GM12878 (cell line): ENCODE measurements at regions not wholly inside any gene's neighbourhood (a gene's known extent, or its start where the extent isn't known, plus 50 kb on each side); places are given as distances from the start of the nearest gene placed in this dataset.

Source experiments
- ATAC-seq: fragments of 200-7000 bp; cut with Tn5 transposase; 3 replicates; pipeline ENCODE4 v1.9.1; 2020; ENCODE audit warnings: mild to moderate bottlenecking, moderate library complexity
- BruUV-seq: library from RNA; stranded (reverse); fragments of 400-500 nt; replicated peaks from 2 replicates; lab custom pipeline; 2021; lab: Mats Ljungman, UMichigan
- CTCF ChIA-PET: fragments of 300-600 bp; sonication (Branson Sonifier 250); formaldehyde crosslinking; extraction: SDS; loops from one replicate; lab custom pipeline; 2021; ENCODE audit warnings: inconsistent platforms; lab: Yijun Ruan, JAX
- POLR2A ChIA-PET: fragments of 350-600 bp; formaldehyde crosslinking; extraction: SDS; loops from one replicate; lab custom pipeline; 2021; ENCODE audit warnings: inconsistent platforms; lab: Charles Lee
- RAD21 ChIA-PET: fragments of 300-600 bp; sonication (Branson Sonifier 250); formaldehyde crosslinking; loops from one replicate; lab custom pipeline; 2023; ENCODE audit warnings: antibody characterized with exemption; ENCODE audit not compliant: unreplicated experiment; lab: Charles Lee
- SMC1A ChIA-PET: fragments of 300-600 bp; sonication (Branson Sonifier 250); formaldehyde crosslinking; loops from one replicate; lab custom pipeline; 2023; ENCODE audit not compliant: unreplicated experiment, uncharacterized antibody; lab: Charles Lee
- DNase-seq: peaks from one replicate; pipeline ENCODE4 v3.0.0-alpha.2; 2011; ENCODE audit warnings: low read depth, low spot score
- FAIRE-seq: peaks from 3 replicates; lab custom pipeline; 2011; peaks lifted over from hg19 to GRCh38; lab: Jason Lieb, UNC
- H2AFZ ChIP-seq: 2 replicates; pipeline ENCODE4 v1.6.0; 2011; ENCODE audit warnings: low read depth, low read length, control low read depth; ENCODE audit not compliant: control insufficient read depth
- H3K27ac ChIP-seq: 2 replicates; pipeline ENCODE4 v1.5.1; 2011; ENCODE audit warnings: control low read depth; ENCODE audit not compliant: control insufficient read depth, insufficient read depth
- H3K27me3 ChIP-seq, 2 experiments: replicated peaks in 1 of 2; 2 replicates each; pipeline versions ENCODE4 v1.6.0 to v1.6.1; 2011; ENCODE audit warnings: low read length in 1 of 2; ENCODE audit not compliant: control insufficient read depth in 2 of 2, insufficient read depth in 2 of 2
- H3K36me3 ChIP-seq, 2 experiments: 2 replicates each; pipeline ENCODE4 v1.5.1; 2011; ENCODE audit warnings: low read length in 1 of 2; ENCODE audit not compliant: control insufficient read depth in 2 of 2, insufficient read depth in 2 of 2
- H3K4me1 ChIP-seq: 2 replicates; pipeline ENCODE4 v1.6.1; 2011; ENCODE audit warnings: mild to moderate bottlenecking, low read length, moderate library complexity, mixed read lengths; ENCODE audit not compliant: control insufficient read depth, insufficient read depth
- H3K4me2 ChIP-seq: 2 replicates; pipeline ENCODE4 v1.6.0; 2011; ENCODE audit warnings: control low read depth; ENCODE audit not compliant: control insufficient read depth, insufficient read depth
- H3K4me3 ChIP-seq: fragments of 200-600 bp; sonication (generic); 2 replicates; pipeline ENCODE4 v1.5.1; 2016
- H3K79me2 ChIP-seq: 2 replicates; pipeline ENCODE4 v1.6.0; 2011; ENCODE audit warnings: low read length; ENCODE audit not compliant: control insufficient read depth, insufficient read depth
- H3K9ac ChIP-seq: 2 replicates; pipeline ENCODE4 v1.8.0; 2011; ENCODE audit warnings: low read length, control low read depth, mixed read lengths; ENCODE audit not compliant: control insufficient read depth, insufficient read depth
- H3K9me3 ChIP-seq: replicated peaks from 3 replicates; pipeline ENCODE4 v1.5.1; 2011; ENCODE audit warnings: mild to moderate bottlenecking, low read length; ENCODE audit not compliant: control insufficient read depth, insufficient read depth
- H4K20me1 ChIP-seq: 2 replicates; pipeline ENCODE4 v1.6.0; 2011; ENCODE audit not compliant: control insufficient read depth, insufficient read depth
- BMI1 ChIP-seq: fragments of 450-650 bp; IDR thresholded peaks from 2 replicates; pipeline ENCODE4 v1.6.1; 2016; ENCODE audit warnings: mild to moderate bottlenecking, moderate library complexity, borderline replicate concordance
- CBX5 ChIP-seq: sonication (generic); IDR thresholded peaks from 2 replicates; pipeline ENCODE4 v1.6.1; 2016; ENCODE audit warnings: low read depth, moderate library complexity, mild to moderate bottlenecking, inconsistent platforms
- MEF2B ChIP-seq: fragments of 450-650 bp; IDR thresholded peaks from 2 replicates; pipeline ENCODE4 v1.6.1; 2018; ENCODE audit warnings: mild to moderate bottlenecking, moderate library complexity; ENCODE audit not compliant: partially characterized antibody, poor library complexity, severe bottlenecking
- NR2F1 ChIP-seq: fragments of 450-650 bp; conservative IDR thresholded peaks from 2 replicates; pipeline ENCODE4 v1.6.1; 2017; ENCODE audit warnings: mild to moderate bottlenecking
- SPI1 ChIP-seq: IDR thresholded peaks from 2 replicates; pipeline ENCODE4 v1.6.1; 2011; ENCODE audit warnings: low read depth, mild to moderate bottlenecking, low read length, moderate library complexity, borderline replicate concordance; ENCODE audit not compliant: insufficient read depth
- SREBF1 ChIP-seq: IDR thresholded peaks from 2 replicates; pipeline ENCODE4 v1.6.1; 2012; ENCODE audit warnings: mild to moderate bottlenecking, low read length
- SUPT20H ChIP-seq: IDR thresholded peaks from 2 replicates; pipeline ENCODE4 v1.6.1; 2011; ENCODE audit warnings: low read depth, mild to moderate bottlenecking, low read length, moderate library complexity, borderline replicate concordance; ENCODE audit not compliant: control insufficient read depth
- YY1 ChIP-seq: IDR thresholded peaks from 2 replicates; pipeline ENCODE4 v1.6.1; 2011; ENCODE audit warnings: low read depth, mild to moderate bottlenecking, low read length
- ZBED1 ChIP-seq: IDR thresholded peaks from 2 replicates; pipeline ENCODE4 v1.6.1; 2016; ENCODE audit warnings: borderline replicate concordance
- whole genome bisulfite sequencing: methylation state at CpG from one replicate; pipeline ENCODE4 v1.1.6; 2016; ENCODE audit warnings: low lambda C conversion rate; ENCODE audit not compliant: insufficient replicate concordance, insufficient coverage; ENCODE audit errors: missing lambda C conversion rate; 5-methylcytosine and 5-hydroxymethylcytosine counted together
- in situ Hi-C: fragments of 300-500 bp; cut with MboI; formaldehyde crosslinking; loops from 9 replicates; pipeline ENCODE4 v1.14.3; 2018; ENCODE audit warnings: mixed read lengths
- intact Hi-C: fragments of 100-400 bp; cut with micrococcal nuclease; formaldehyde crosslinking; loops from one replicate; pipeline ENCODE4 v1.14.2; 2022; ENCODE audit not compliant: unreplicated experiment
- TF ChIP-seq, protein P1 (sequence below): fragments of 150-350 bp; IDR thresholded peaks from 2 replicates; pipeline ENCODE4 v1.6.1; 2014; ENCODE audit warnings: mild to moderate bottlenecking, low read depth, low read length

DNA sequence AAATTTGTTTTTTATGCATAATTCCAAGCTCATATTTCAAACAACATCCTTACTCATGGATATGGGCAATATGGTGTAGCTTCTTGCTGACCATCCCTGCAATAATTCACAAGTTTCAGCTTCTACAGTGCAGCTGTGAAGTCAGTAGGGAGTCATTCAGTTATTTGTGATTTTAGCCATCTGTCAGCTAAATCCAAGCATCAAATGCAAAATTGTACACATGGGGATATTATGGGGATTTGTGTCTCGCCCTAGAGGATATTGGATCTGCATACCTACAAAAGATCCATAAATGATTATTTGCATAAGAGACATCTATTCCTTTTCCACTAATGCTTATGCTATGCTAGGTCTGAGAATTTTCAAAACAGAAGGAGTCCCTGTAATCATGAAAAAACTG is 217.9 kb upstream of the SLITRK5 start:
- in situ Hi-C loops (no loop called here), intact Hi-C loops (no loop called here)
- POLR2A ChIA-PET: no interaction called here
- ATAC-seq (no peak), DNase-seq (no peak), FAIRE-seq (no peak)
- Histone ChIP-seq H3K9me3 (no peaks in the 10 kb centered on the region), H4K20me1 (no peaks in the 10 kb centered on the region), H3K4me1 (no peaks in the 10 kb centered on the region), H2AFZ (no peak overlapping the region), H3K4me2 (no peak overlapping the region), H3K36me3 (no peaks in the 10 kb centered on the region), H3K9ac (no peak overlapping the region), H3K27ac (no peak overlapping the region), H3K79me2 (no peaks in the 10 kb centered on the region), H3K4me3 (no peak overlapping the region), H3K27me3 (no peaks in the 10 kb centered on the region)
- RAD21 ChIA-PET: no interaction called here
- CTCF ChIA-PET: no interaction called here
- SMC1A ChIA-PET: interaction anchor here (0.7 kb wide), 1 partner anchor 9 kb away, joined by 3 read pairs; no protein-coding TSS in a partner anchor
- BruUV-seq: no TSS peak
- TF ChIP-seq SUPT20H: no peak
- no peak for TF ChIP-seq BMI1
- TF ChIP-seq SREBF1: no peak
- no peak for TF ChIP-seq CBX5
- no peak for TF ChIP-seq YY1
- 0% methylated on average over 1 of the region's 1 CpG for WGBS

DNA sequence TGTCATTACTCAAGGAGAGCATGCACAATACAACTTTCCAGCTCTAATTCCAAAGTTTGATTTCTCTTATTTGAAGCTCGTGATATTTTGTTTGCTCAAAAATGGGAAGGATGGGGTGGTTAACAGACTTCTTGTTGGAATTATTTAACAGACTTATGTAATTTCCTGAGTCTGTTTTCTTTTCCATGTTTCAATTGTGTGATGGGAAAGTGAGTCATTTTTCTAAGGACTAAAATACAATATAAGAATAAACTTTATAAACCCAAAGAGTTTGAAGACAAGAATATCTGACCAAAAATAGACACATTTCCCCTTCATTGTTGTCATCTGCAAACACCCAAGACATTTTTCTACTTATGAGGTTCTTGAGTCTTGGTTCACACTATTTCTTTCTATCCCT is 211.8 kb upstream of the SLITRK5 start:
- H3K4me3 ChIP-seq: no peak overlapping the region
- in situ Hi-C loops (no loop called here), intact Hi-C loops (no loop called here)
- DNase-seq: no peak
- BruUV-seq: no TSS peak
- WGBS: 9% methylated on average over 1 of the region's 1 CpG
- ChIA-PET CTCF (interaction anchor here (1.1 to 1.3 kb wide), 2 partner anchors 78 to 212 kb away, joined by 3 read pairs; partner anchors contain the start of gene SLITRK5), POLR2A (no interaction called here), SMC1A (interaction anchor here (1.4 to 1.5 kb wide), 2 partner anchors 10 to 60 kb away, joined by 3 read pairs; no protein-coding TSS in a partner anchor), RAD21 (no interaction called here)
- no peaks in the 10 kb centered on the region for H3K36me3 ChIP-seq
- no peak overlapping the region for H3K4me2 ChIP-seq
- ATAC-seq: no peak
- H3K4me1 ChIP-seq: no peaks in the 10 kb centered on the region
- no peak overlapping the region for H3K27ac ChIP-seq
- no peaks in the 10 kb centered on the region for H3K79me2 ChIP-seq
- TF ChIP-seq ZBED1 (no peak), NR2F1 (no peak), MEF2B (no peak), SPI1 (no peak), YY1 (no peak)
- TF ChIP-seq, protein P1, sequence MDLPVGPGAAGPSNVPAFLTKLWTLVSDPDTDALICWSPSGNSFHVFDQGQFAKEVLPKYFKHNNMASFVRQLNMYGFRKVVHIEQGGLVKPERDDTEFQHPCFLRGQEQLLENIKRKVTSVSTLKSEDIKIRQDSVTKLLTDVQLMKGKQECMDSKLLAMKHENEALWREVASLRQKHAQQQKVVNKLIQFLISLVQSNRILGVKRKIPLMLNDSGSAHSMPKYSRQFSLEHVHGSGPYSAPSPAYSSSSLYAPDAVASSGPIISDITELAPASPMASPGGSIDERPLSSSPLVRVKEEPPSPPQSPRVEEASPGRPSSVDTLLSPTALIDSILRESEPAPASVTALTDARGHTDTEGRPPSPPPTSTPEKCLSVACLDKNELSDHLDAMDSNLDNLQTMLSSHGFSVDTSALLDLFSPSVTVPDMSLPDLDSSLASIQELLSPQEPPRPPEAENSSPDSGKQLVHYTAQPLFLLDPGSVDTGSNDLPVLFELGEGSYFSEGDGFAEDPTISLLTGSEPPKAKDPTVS: no peak
- H2AFZ ChIP-seq: no peak overlapping the region
- H4K20me1 ChIP-seq: no peaks in the 10 kb centered on the region
- no peaks in the 10 kb centered on the region for H3K27me3 ChIP-seq
- no peak for FAIRE-seq
- H3K9me3 ChIP-seq: no peaks in the 10 kb centered on the region
- H3K9ac ChIP-seq: no peak overlapping the region
